Stimulated activated CD4-positive, alpha-beta T cell treated with anti-CD3 and anti-CD28 coated beads, Interleukin-15, amount 100 ng/mL, for 1 hour (primary cell): ENCODE measurements at regions not wholly inside any gene's neighbourhood (a gene's known extent, or its start where the extent isn't known, plus 50 kb on each side); places are given as distances from the start of the nearest gene placed in this dataset.
"Not testable (repeated sequence)": the region's sequence is repeated elsewhere in the genome, so short reads cannot be mapped to it uniquely, and the experiment has no call there.

ENCODE experiments used
- DNase-seq, 2 donors: peaks; one replicate each; pipeline ENCODE4 v3.0.0-alpha.2; 2020; ENCODE audit warnings: low read depth in 1 of 2, low spot score in 1 of 2

GRCh38 chr14:105924951-105925591 is 398.7 kb downstream of the TMEM121 start:
- DNase-seq, result no peak

- DNase-seq, result no peak
Observed at GRCh38 chr14:105925615-105926372, 399.4 kb downstream of the TMEM121 start.

GRCh38 chr14:105926373-105927095 is 400.2 kb downstream of the TMEM121 start:
- no peak for DNase-seq

DNA sequence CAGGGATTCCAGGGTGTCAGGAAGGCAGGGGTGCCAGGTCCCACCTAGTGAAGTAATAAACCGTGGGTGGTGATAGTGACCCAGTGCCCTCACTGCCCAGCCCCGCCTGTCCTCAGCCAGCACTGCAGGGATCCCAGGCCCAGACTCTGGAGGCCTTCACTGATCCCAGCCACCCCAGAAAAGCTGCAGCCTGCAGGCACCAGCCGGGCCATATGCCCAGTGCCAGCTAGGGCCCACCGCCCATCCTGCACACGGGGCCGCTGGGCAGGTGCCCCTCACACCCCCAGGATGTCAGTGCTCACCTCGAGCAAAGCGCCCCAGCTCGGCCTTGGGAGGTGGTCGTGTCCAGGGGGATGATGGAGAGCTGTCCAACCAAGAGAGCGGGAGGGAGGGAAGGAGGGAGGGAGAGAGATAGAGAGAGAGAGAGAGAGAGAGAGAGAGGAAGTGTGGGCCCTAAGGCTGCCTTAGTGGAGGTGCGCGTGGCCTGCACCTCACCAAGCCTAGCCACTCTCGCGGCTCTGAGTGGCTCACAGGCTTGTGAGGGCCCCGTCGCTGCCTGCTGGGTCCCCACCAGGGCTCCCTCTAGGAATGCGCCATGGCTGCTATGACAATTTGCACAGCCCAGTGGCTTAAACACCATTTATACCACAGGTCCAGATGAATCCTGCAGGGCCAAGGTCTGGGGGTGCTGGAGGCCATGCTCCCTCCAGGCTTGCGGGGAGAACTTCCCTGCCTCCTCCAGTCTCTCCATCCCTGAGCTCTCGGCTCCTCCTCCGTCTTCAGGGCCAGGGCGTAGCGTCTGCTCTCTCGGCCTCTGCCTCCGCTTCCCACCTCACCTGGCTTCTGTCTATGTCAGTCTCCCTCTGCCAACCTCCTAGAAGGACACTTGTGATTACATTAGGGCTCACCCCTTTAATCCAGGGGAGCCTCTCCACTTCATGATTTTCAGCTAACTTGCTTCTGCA is 401.0 kb downstream of the TMEM121 start:
- no peak for DNase-seq

- DNase-seq, result not testable (repeated sequence)
Observed at GRCh38 chr14:105928171-105929111, 402.1 kb downstream of the TMEM121 start.

GRCh38 chr14:105929327-105930081 is 403.1 kb downstream of the TMEM121 start:
- no peak for DNase-seq

DNA sequence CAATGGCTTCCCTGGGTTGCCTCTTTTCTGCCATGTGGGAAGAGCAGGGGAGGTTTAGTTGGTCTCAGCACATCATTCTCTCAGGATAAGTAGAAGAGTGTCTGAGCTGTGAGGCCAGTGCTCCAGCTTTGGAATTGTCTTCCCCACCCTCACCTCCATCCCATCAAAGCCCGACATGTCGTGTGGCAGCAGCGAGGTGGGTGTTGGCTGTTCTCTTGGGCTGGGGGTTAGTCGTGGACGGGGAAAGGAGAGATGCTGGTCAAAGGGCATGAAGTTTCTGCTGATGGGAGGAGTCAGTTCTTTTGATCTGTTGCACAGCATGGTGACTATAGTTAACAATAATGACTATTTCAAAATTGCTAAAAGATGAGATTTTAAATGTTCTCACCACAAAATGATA is 404.2 kb downstream of the TMEM121 start:
- DNase-seq, result no peak

GRCh38 chr14:105931808-105932483 is 405.6 kb downstream of the TMEM121 start:
- DNase-seq, result no peak

GRCh38 chr14:105933238-105933637 is 406.9 kb downstream of the TMEM121 start:
- DNase-seq, result no peak

DNA sequence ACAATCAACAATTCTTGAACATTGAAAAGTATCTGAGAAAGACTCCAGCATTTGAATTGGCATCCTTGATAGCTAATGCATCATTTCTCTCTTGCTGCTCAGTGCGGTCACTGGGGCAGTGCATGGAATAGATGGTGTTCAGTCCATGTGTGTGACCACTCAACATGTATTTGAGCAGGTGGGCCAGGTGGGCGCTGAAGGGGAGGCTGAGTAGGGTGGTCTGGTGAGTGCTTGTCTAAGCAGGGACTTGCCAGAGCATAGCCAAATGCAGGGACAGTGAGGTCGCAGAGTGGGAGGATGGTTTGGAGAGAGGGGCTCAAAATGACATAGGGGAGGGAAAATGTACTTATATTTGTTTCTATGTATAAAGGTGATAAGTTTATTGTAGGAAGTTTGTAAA is 409.0 kb downstream of the TMEM121 start:
- DNase-seq, result no peak

GRCh38 chr14:105937253-105938054 is 411.1 kb downstream of the TMEM121 start:
- no peak for DNase-seq

GRCh38 chr14:105938055-105938863 is 411.9 kb downstream of the TMEM121 start:
- no peak for DNase-seq

DNA sequence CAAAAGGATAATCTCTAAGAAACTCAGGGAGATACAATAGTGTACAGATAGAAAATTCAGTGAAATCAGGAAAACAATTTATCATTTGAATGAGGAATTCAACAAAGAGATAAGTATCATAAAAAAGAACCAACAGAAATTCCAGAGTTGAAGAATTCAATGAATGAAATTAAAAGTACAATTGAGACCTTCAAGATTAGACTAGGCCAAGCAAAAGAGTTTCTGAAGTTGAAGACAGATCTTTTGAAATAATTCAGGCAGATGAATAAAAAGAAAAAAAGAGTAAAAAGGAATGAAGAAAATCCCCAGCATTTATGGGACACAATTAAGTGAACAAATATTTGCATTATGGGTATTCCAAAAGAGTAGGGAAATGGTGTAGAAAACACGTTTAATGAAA is 412.6 kb downstream of the TMEM121 start:
- no peak for DNase-seq

DNA sequence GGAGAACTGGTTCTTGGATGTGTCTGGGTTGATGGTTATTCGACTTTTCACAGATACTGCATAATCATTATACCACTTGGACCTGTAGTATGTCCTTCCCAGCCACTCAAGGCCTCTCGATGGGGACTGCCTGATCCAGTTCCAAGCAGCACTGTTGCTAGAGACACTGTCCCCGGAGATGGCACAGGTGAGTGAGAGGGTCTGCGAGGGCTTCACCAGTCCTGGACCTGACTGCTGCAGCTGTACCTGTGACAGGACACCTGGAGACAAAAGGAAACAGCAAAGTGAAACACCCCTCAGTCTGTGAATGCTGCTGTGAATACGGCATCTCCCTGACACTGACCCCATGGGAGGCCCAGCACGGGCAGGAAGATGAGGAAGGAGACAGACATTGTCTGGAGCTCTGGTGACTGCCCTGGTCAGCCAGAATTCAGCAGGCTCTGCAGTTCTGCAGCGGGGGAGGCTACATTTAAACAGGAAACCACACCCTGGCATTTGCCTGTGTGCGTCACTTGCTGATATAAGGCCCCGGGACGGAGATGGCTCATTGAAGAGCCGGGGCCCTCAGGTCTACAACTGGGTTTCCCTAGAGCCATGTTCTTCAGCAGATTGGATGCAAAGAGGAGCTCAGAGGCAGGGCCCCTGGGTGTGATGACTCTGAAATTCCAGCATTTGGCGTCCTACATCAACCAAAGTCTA is 413.6 kb downstream of the TMEM121 start:
- DNase-seq, result no peak

- DNase-seq, result no peak
Observed at GRCh38 chr14:105940534-105941225, 414.3 kb downstream of the TMEM121 start.
